CD4-positive, CD25-positive, alpha-beta regulatory T cell (primary cell): ENCODE measurements at regions not wholly inside any gene's neighbourhood (a gene's known extent, or its start where the extent isn't known, plus 50 kb on each side); places are given as distances from the start of the nearest gene placed in this dataset.
"Not testable (repeated sequence)": the region's sequence is repeated elsewhere in the genome, so short reads cannot be mapped to it uniquely, and the experiment has no call there.

Experiments
- ATAC-seq, 2 donors: fragments of 150-1000 bp; cut with Tn5 transposase; one replicate each; pipeline ENCODE4 v1.10.0; 2021; ENCODE audit warnings: low read depth in 2 of 2, moderate number of reproducible peaks in 2 of 2, moderate library complexity in 1 of 2
- DNase-seq, 3 donors: peaks; one replicate each; pipeline versions ENCODE4 v3.0.0 to v3.0.0-alpha.2; 2012 to 2022; ENCODE audit warnings: mixed read lengths in 1 of 3
- H3K27ac ChIP-seq: one replicate; pipeline ENCODE4 v1.7.0; 2013; ENCODE audit warnings: mild to moderate bottlenecking, low read length; ENCODE audit not compliant: insufficient read depth, poor library complexity, severe bottlenecking
- H3K27me3 ChIP-seq: one replicate; pipeline ENCODE4 v1.7.0; 2013; ENCODE audit warnings: low read length; ENCODE audit not compliant: control insufficient read depth, insufficient read depth
- H3K36me3 ChIP-seq: one replicate; pipeline ENCODE4 v1.7.0; 2013; ENCODE audit warnings: mild to moderate bottlenecking, low read length, moderate library complexity; ENCODE audit not compliant: control insufficient read depth, insufficient read depth
- H3K4me1 ChIP-seq: 2 replicates; pipeline ENCODE4 v1.7.0; 2013; ENCODE audit warnings: mild to moderate bottlenecking, low read length; ENCODE audit not compliant: insufficient read depth, control insufficient read depth, poor library complexity, severe bottlenecking
- H3K4me3 ChIP-seq: one replicate; pipeline ENCODE4 v1.7.0; 2013; ENCODE audit warnings: low read depth, mild to moderate bottlenecking, low read length, moderate library complexity
- H3K9me3 ChIP-seq, 2 experiments: 1 replicate in 1 of 2; 2 replicates in 1 of 2; pipeline ENCODE4 v1.7.0; 2013; ENCODE audit warnings: low read length in 2 of 2, mild to moderate bottlenecking in 1 of 2, moderate library complexity in 1 of 2; ENCODE audit not compliant: control insufficient read depth in 2 of 2
- H3K27ac Mint-ChIP-seq, 3 donors: one replicate each; pipeline ENCODE4 v1.8.0; 2020 to 2022; ENCODE audit warnings: mild to moderate bottlenecking in 3 of 3, mixed read lengths in 3 of 3, moderate library complexity in 2 of 3
- H3K27me3 Mint-ChIP-seq: one replicate; pipeline ENCODE4 v1.8.0; 2022; ENCODE audit warnings: mild to moderate bottlenecking, mixed read lengths
- H3K36me3 Mint-ChIP-seq: one replicate; pipeline ENCODE4 v1.8.0; 2020; ENCODE audit warnings: mixed read lengths
- H3K4me1 Mint-ChIP-seq, 4 donors: one replicate each; pipeline ENCODE4 v1.8.0; 2020 to 2022; ENCODE audit warnings: mixed read lengths in 4 of 4, mild to moderate bottlenecking in 1 of 4
- H3K4me3 Mint-ChIP-seq, 4 donors: one replicate each; pipeline ENCODE4 v1.8.0; 2020 to 2022; ENCODE audit warnings: mild to moderate bottlenecking in 4 of 4, mixed read lengths in 4 of 4, moderate library complexity in 3 of 4
- H3K9me3 Mint-ChIP-seq, 7 donors: one replicate each; pipeline ENCODE4 v1.8.0; 2020 to 2022; ENCODE audit warnings: mixed read lengths in 7 of 7, mild to moderate bottlenecking in 3 of 7, moderate library complexity in 2 of 7

DNA sequence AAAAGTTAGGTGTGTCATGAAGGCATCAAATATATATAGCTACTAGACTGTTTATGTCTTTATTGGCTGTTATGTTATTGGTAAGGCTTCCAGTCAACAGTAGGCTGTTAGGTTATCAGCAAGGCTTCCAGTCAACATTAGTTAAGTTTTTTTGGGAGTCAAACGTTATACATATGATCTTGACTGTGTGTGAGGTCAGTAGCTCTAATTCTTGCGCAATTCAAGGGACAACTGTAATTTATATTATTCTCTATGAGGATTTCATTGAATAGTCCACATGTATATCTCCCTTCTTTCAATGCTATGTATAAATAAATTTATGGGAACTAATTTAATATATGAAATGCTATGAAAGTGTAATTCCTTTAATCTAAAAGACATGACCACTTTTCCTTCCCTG is 757.5 kb upstream of the TMEFF2 start:
- Histone ChIP-seq H3K9me3 (no peaks in the 10 kb centered on the region), H3K4me3 (no peak overlapping the region), H3K4me1 (no peaks in the 10 kb centered on the region), H3K36me3 (no peaks in the 10 kb centered on the region), H3K27me3 (no peaks in the 10 kb centered on the region), H3K27ac (no peak overlapping the region)
- Mint-ChIP-seq H3K27ac (no peak overlapping the region), H3K27me3 (no peaks in the 10 kb centered on the region), H3K9me3 (no peaks in the 10 kb centered on the region), H3K4me3 (no peak overlapping the region), H3K4me1 (no peaks in the 10 kb centered on the region), H3K36me3 (no peaks in the 10 kb centered on the region)
- ATAC-seq (no peak), DNase-seq (no peak)

DNA sequence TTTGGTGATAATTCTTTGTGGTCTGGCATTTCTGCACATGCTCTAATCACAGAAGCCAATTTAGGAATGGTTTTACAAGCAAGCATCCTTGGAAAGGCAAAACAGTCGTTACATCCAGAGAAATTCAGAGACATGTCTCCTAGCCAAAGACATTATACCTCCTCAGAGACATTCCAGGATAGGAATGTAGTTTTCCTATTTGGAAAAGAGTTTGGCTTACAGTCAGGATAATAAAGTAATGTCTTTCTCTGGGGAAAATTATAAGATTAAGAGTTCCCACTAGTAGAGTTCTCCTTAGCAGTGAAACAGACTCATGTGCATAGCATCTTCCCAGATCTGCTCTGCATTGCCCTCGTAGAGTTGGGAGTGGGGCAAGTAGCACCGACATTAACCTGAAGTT is 753.6 kb upstream of the TMEFF2 start:
- Histone ChIP-seq H3K27me3 (no peaks in the 10 kb centered on the region), H3K4me3 (no peak overlapping the region), H3K4me1 (no peaks in the 10 kb centered on the region), H3K27ac (no peak overlapping the region), H3K36me3 (no peaks in the 10 kb centered on the region), H3K9me3 (no peaks in the 10 kb centered on the region)
- Mint-ChIP-seq H3K4me3 (no peak overlapping the region), H3K27me3 (no peaks in the 10 kb centered on the region), H3K36me3 (no peaks in the 10 kb centered on the region), H3K27ac (no peak overlapping the region), H3K9me3 (peaks cover 0 to 9% (median 0%) of the 10 kb centered on the region in 7 donors), H3K4me1 (no peaks in the 10 kb centered on the region)
- DNase-seq: no peak
- ATAC-seq: no peak

DNA sequence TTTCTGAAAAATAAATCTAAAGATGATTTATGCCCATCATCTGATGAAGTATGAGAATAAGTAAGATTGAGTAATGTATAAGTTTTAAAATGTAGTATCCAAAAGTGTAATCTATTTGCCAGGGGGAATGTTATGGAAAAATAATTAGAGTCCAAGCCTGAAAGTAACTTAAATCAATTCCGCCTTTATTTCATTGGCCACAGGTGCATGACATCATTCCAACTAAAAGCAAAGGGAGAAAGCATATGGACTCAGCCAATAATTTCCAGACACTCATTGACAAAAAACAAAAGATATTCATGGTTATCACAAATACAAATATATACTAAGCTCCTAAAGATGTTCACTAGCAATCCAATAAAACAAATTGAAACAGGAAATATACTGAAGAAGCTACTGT is 752.6 kb upstream of the TMEFF2 start:
- Histone ChIP-seq H3K27ac (no peak overlapping the region), H3K9me3 (no peaks in the 10 kb centered on the region), H3K4me3 (no peak overlapping the region), H3K27me3 (no peaks in the 10 kb centered on the region), H3K36me3 (no peaks in the 10 kb centered on the region), H3K4me1 (no peaks in the 10 kb centered on the region)
- H3K27me3 Mint-ChIP-seq: no peaks in the 10 kb centered on the region
- H3K4me1 Mint-ChIP-seq: no peaks in the 10 kb centered on the region
- ATAC-seq (no peak), DNase-seq (no peak)
- H3K27ac Mint-ChIP-seq: no peak overlapping the region
- peaks cover 0 to 9% (median 0%) of the 10 kb centered on the region in 7 donors for H3K9me3 Mint-ChIP-seq
- H3K36me3 Mint-ChIP-seq: no peaks in the 10 kb centered on the region
- no peak overlapping the region for H3K4me3 Mint-ChIP-seq

DNA sequence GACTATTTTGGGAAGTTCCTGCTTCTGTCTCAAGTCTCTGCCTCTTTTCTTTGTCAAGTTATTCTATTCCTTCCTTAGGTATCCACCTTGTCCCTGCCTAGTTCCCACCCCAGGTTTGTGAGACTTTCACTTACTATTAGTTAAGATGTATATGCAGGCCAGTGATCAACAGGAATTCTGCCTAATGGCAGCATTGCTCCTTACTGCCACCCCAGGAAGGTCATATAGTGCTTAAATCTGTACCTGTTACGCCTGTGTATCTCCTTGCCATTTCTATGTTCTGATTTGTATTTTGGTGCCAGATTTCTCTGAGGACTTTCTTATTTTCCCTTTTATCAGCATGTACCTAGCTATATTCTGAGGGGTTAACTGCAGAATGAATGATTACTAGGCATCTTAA is 746.0 kb upstream of the TMEFF2 start:
- H3K27ac Mint-ChIP-seq: no peak overlapping the region
- H3K4me1 Mint-ChIP-seq: no peaks in the 10 kb centered on the region
- H3K9me3 Mint-ChIP-seq: peaks cover 0 to 12% (median 3%) of the 10 kb centered on the region in 7 donors
- no peaks in the 10 kb centered on the region for H3K27me3 Mint-ChIP-seq
- no peaks in the 10 kb centered on the region for H3K36me3 Mint-ChIP-seq
- Histone ChIP-seq H3K4me3 (no peak overlapping the region), H3K27me3 (no peaks in the 10 kb centered on the region), H3K9me3 (no peaks in the 10 kb centered on the region), H3K27ac (no peak overlapping the region), H3K4me1 (no peaks in the 10 kb centered on the region), H3K36me3 (no peaks in the 10 kb centered on the region)
- no peak overlapping the region for H3K4me3 Mint-ChIP-seq
- ATAC-seq: no peak
- DNase-seq: no peak

DNA sequence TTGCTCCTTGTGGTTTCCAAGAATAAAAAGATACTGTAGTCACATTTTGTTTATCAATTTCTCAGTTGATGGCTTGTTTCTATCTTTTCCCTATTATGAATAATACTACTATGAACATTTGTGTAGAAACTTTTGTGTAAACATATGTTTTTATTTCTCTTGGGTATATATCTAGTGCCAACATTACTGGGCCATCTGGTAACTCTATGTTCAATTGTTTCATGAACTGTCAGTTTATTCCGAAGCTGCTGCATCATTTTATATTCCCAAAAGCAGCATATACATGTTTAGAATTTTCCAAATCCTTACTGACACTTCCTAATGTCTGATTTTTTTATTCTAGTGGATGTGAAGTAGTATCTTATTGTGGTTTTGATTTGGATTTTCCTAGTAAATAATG is 737.6 kb upstream of the TMEFF2 start:
- H3K36me3 Mint-ChIP-seq: no peaks in the 10 kb centered on the region
- Histone ChIP-seq H3K36me3 (no peaks in the 10 kb centered on the region), H3K4me3 (no peak overlapping the region), H3K9me3 (no peaks in the 10 kb centered on the region), H3K4me1 (no peaks in the 10 kb centered on the region), H3K27me3 (no peaks in the 10 kb centered on the region), H3K27ac (no peak overlapping the region)
- peaks cover 2 to 10% (median 5%) of the 10 kb centered on the region in 7 donors for H3K9me3 Mint-ChIP-seq
- H3K4me1 Mint-ChIP-seq: no peaks in the 10 kb centered on the region
- no peak for DNase-seq
- no peak overlapping the region for H3K27ac Mint-ChIP-seq
- no peak for ATAC-seq
- H3K4me3 Mint-ChIP-seq: no peak overlapping the region
- H3K27me3 Mint-ChIP-seq: no peaks in the 10 kb centered on the region

DNA sequence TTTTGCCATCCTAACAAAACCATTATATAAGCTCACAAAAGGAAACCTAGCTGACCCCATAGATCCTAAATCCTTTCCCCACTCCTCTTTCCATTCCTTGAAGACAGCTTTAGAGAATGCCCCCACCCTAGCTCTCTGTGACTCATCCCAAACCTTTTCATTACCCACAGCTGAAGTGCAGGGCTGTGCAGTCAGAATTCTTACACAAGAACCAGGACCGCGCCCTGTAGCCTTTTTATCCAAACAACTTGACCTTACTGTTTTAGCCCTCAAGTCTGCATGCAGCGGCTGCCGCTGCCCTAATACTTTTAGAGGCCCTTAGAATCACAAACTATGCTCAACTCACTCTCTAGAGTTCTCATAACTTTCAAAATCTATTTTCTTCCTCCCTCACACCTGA is 726.9 kb upstream of the TMEFF2 start:
- not testable (repeated sequence) for H3K36me3 Mint-ChIP-seq, H3K4me1 ChIP-seq, H3K27ac Mint-ChIP-seq, H3K4me1 Mint-ChIP-seq, H3K9me3 ChIP-seq, H3K36me3 ChIP-seq, H3K4me3 ChIP-seq, H3K4me3 Mint-ChIP-seq, ATAC-seq, H3K27me3 Mint-ChIP-seq, H3K27ac ChIP-seq, H3K9me3 Mint-ChIP-seq, H3K27me3 ChIP-seq, DNase-seq

DNA sequence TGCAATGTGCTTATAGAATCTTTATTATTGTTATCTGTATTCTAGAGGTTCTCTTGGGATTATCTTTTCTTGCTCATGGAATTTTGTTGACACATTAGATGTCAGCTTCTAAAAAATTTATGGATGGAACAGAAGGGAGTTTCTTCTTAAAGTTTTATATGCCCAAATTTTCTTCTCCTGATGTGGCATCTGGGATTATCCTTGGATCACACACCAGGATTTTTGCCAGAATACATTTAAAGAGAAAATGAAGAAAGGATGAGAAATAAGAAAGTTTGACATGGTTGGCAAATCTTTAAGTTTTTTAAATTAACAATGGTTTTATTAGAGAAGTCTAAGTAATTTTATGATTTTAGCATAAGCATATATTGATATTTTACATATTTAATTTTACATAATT is 706.7 kb upstream of the TMEFF2 start:
- no peaks in the 10 kb centered on the region for H3K36me3 Mint-ChIP-seq
- DNase-seq (no peak), ATAC-seq (no peak)
- no peak overlapping the region for H3K27ac ChIP-seq
- peaks cover 0 to 3% (median under 1%) of the 10 kb centered on the region in 7 donors for H3K9me3 Mint-ChIP-seq
- H3K27me3 Mint-ChIP-seq: no peaks in the 10 kb centered on the region
- H3K4me1 Mint-ChIP-seq: no peaks in the 10 kb centered on the region
- H3K27ac Mint-ChIP-seq: no peak overlapping the region
- H3K27me3 ChIP-seq: no peaks in the 10 kb centered on the region
- H3K4me1 ChIP-seq: no peaks in the 10 kb centered on the region
- no peak overlapping the region for H3K4me3 ChIP-seq
- H3K9me3 ChIP-seq: no peaks in the 10 kb centered on the region
- H3K4me3 Mint-ChIP-seq: no peak overlapping the region
- no peaks in the 10 kb centered on the region for H3K36me3 ChIP-seq

DNA sequence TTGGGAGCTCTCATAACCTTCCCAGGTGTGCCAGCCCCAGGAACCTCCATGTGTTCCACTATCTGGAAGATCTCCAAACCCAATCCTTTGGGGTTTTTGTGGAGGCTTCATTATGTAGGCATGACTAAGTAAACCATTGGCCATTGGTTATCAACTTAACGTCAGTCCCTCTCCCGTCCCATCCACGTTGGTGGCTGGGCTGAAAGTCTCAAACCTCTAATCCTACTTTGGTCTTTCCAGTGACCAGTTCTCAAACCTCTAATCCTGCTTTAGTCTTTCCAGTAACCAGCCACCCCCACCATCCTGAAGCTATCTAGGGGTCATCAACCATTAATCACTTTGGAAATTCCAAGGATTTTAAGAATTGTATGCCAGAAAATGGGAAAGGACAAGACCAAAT is 704.7 kb upstream of the TMEFF2 start:
- H3K36me3 ChIP-seq: no peaks in the 10 kb centered on the region
- DNase-seq (no peak), ATAC-seq (no peak)
- H3K27me3 ChIP-seq: no peaks in the 10 kb centered on the region
- H3K9me3 Mint-ChIP-seq: peaks cover 0 to 3% (median 1%) of the 10 kb centered on the region in 7 donors
- no peaks in the 10 kb centered on the region for H3K4me1 ChIP-seq
- no peak overlapping the region for H3K4me3 ChIP-seq
- no peak overlapping the region for H3K4me3 Mint-ChIP-seq
- no peak overlapping the region for H3K27ac ChIP-seq
- no peaks in the 10 kb centered on the region for H3K9me3 ChIP-seq
- no peaks in the 10 kb centered on the region for H3K4me1 Mint-ChIP-seq
- no peaks in the 10 kb centered on the region for H3K36me3 Mint-ChIP-seq
- H3K27me3 Mint-ChIP-seq: no peaks in the 10 kb centered on the region
- H3K27ac Mint-ChIP-seq: no peak overlapping the region
